Hippocampal formation (tissue), 2 donors: ENCODE measurements at regions not wholly inside any gene's neighbourhood (a gene's known extent, or its start where the extent isn't known, plus 50 kb on each side); places are given as distances from the start of the nearest gene placed in this dataset.

Experiments
- DNase-seq, 2 donors: peaks; one replicate each; lab custom pipeline; 2025; lab: John Stamatoyannopoulos, UW

DNA sequence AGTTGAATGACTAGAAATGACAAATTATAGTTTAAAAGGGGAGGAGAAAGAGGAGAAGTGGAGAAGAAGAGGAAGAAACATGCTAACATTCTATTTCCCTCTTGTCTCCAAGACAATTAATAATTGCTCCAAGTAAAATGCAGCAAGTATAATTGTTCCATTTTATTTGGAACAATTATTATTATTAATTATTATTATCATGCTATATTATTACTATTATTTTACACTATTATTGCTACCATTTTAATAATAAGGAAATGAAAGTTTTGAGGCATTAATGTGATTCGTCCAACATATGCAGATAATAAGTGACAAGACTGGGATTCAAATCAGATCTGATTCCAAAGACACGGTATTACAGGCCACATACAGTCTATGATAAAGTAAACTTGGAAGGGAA lies 293.6 kb upstream of the ZC3H12C start:
- DNase-seq, result no peak

DNA sequence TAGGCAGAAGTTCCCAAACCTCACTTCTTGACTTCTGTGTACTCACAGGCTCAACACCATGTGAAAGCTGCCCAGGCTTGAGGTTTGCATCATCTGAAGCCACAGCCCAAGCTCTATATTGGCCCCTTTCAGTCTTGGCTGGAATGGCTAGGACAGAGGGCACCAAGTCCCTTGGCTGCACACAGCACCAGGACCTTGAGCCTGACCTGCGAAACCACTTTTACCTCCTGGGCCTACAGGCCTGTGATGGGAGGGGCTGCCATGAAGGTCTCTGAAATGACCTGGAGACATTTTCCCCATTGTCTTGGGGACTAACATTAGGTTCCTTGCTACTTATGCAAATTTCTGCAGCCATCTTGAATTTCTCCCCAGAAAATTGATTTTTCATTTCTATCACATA lies 288.3 kb upstream of the ZC3H12C start:
- no peak for DNase-seq

DNA sequence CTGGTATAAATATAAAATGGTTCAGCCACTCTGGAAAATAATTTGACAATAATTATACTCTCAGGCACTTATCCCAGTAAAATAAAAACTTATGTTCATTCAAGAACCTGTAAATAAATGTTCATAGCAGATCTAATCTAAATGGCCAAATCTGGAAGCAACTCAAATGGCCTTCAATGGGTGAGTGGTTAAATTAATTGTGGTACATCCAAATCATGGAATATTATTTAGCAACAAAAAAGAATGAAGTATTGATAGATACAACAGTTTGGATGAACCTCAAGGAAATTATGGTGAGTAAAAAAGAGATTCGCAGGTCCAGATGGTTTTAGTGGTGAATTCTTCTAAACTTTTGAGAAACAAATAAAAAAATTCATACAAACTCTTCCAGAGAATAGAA lies 287.0 kb upstream of the ZC3H12C start:
- no peak for DNase-seq

DNA sequence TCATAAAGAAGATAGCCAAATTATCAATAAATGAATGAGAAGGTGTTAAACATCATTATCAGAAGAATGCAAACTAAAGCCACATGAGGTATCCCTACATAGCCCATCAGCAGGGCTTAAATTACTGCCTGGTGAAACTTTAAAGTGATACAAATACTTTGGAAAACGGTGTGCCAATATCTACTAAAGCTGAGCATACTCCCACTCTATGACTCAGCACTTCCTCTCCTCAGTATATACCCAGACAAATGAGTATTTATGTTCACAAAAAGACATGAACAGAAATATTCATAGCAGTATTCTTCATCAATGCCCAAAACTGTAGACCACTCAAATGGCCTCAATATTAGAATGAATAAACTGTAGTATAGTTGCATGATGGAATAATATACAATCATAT lies 284.6 kb upstream of the ZC3H12C start:
- no peak for DNase-seq

DNA sequence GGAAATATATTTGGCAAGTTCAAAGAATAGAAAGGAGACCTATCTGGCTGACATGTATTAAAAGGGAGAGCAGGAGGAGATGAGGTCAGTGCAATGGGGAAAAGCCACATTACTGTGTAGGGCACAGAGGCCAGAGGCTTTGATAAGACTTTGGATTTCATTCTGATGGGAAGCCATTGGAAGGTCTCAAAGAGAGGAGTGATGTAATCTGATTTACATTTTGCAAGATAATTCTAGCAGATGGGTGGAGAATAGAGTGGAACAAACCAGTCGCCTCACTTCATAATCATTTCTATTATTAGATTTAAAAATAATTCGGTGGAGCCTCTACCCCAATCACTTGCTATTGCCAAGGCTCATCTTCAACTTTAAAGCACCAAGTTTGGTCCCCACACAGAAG lies 278.4 kb upstream of the ZC3H12C start:
- no peak for DNase-seq

DNA sequence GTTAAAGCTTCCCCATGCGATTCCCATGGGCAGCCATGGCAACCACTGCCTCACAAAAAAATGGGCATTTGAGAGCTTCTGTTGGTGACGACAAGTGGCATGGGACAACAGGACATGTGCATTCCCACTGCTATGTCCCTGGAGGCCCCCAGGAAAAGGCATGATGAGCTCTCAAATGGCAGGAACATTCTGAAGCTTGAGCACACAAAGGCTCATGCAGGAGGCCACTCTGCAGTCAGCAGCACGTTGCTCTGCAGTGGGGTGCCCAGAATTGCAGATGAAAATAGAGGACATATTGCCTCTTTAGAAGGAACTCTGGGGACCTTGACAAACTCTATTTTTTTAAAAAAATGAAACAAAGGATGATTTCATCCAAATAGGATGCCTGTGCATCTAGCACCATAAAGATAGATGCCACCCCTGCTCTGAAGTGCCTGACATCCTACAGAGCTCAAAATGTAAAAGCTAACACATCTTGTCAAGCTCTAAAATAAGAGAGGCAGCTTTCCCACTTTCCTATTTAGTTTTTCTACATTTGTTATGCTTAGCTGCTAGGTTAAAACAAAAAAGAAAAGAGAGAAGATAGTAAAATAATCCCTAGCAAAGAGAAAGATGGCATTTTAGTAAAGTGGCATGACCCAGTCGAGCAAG lies 277.6 kb upstream of the ZC3H12C start:
- no peak for DNase-seq

DNA sequence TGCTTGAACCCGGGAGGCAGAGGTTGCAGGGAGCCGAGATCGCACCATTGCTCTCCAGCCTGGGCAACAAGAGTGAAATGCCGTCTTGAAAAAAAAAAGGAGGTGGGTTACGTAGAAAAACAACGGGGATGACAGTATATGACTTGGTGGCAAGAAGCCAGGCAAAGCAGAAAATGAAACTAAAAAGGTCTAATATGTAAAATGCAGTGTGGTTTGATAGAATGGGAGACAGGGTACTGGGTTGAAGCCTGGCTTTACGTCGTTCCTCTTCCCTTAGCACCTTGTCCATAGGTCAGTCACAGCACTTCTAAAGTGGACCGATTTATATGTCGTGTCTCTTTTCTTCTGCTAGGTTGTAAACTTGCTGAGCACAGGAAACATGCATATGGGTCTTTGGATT lies 274.9 kb upstream of the ZC3H12C start:
- no peak for DNase-seq

DNA sequence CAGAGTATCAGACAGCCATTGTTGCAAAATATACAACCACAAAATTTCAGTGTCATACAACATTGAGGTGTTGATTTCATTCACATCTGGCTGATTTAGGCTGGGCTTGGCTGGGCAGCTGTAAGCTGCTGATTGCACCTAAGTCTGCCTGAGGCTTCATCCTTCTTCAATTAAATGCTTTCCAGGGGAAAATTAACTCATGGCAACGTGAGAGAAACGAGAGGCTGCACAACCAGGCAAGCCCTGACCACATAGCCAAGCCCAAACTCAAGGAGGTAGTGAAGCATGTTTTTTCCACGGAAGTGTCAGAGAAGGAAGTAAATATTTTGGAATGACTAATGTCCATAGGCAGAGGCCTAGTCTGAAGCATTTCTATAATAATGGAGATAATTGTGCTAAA lies 273.8 kb upstream of the ZC3H12C start:
- DNase-seq, result no peak

DNA sequence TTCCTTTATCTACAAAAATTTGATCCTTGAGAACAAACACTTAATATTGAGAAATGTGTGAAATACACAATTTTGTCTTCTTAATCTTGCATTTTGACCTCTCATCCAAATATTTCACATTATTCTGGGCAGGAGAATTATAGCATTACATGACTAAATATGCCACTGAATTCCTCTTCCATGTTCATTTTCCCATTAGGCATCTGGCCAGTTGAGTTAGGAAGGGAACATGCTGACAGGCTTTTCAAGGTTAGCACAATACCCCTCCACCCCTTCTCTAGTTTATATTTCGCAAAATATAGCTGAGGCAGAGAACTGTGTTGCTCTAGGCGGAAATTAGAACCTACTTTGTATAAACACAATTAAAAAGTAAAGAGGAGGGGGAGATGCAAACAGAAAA lies 271.7 kb upstream of the ZC3H12C start:
- DNase-seq, result no peak

DNA sequence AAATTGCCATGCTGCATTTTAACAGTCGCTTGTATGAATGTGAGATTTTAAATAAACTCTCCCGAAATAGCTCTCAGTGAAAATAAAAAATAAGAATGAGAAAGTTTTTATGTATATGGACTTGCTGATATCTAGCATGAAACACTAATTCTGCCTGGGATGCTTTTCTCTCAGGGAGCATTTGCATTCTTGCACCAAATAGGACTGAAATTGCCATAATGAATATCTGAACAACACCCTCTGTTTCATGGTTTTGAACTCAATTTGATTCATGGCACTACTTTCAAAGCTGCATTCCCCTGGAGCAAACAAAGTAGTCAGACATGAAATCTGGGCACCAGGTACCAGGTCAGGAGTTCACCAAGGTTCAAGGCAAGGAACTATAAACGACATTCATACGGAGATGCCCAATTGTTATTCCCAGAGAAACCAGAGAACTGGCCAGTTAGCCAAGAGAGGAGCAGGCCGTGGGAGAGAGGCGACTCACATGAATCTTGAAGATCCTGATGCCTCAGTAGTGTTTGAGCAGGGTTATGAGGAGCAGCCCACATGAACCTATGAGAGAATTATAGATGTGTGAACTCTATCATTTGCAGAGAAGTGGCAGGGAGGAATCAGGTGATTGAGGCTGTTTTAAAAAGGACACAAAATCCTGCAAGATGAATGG lies 270.6 kb upstream of the ZC3H12C start:
- no peak for DNase-seq

DNA sequence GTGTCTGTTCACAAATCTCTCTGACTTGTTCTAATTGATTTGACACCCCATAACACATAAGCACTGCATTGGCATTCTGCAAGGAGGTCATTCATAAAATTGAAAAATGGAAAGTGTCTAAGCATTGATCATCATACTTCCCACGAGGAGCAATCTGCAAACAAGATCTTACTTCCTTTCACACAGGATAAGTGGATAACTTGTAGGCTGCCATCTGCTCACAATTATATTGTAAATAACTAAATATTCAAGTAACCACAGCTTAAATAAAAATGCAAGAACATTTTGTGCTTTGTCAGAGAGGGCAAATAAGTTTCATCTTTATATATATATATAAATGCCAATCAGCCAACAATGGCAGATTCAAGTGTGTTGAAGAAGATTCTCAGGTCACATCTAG lies 264.8 kb upstream of the ZC3H12C start:
- no peak for DNase-seq

DNA sequence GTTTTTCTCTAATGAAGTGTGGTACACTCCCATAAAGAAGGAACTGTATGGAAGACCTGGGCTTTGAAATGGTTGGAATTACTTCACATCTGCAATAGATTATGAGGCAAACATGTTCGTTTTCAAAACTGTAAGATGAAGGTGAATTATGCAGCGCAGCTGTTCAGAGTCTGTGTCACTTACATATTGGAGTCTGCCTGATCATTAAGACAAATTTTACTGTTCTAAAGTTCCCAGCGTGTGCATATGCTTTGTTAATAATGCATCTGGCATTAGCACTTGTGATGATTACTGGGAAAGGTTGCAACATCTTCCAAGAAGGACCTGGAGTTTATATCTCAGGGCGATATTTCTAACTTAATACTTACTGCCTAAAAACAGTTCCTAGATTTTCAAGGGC lies 255.2 kb upstream of the ZC3H12C start:
- DNase-seq, result no peak

DNA sequence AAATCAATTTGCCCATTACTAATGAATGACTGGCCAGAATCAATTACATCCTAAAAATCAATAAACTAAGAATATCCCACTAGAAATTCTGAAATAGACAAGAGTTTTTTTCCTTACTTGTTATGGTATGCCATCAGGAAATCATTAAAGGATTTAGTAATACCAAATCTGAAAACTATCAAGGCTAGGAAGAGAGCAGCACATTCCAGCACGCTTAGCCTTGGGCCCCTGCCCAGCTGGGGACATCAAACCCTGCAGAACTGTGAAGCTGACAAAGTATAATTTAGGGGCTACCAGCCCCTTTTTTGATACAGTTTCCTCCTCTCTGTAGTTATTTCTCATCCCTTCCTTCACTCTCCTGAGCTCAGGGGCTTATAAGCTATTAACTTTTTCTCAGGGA lies 247.8 kb upstream of the ZC3H12C start:
- DNase-seq, result no peak

DNA sequence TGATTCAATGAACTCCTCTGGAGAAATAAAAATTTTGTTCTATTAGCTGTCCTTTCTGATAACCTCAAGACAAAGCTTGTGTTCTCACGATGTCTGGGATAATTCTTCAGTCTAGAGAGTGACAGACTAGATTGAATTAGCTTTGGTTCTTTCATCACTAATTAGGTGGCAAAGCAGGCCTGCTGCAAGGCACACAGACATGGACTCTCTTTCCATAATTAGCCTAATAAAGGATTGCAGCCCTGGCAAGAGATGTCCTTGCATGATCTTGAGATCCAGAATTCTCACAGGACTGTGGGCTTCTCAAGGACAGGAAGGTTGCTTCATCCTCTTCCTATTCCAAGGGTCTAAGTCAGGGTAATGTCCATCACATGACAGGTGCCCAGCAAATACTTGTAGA lies 245.6 kb upstream of the ZC3H12C start:
- DNase-seq, result no peak

DNA sequence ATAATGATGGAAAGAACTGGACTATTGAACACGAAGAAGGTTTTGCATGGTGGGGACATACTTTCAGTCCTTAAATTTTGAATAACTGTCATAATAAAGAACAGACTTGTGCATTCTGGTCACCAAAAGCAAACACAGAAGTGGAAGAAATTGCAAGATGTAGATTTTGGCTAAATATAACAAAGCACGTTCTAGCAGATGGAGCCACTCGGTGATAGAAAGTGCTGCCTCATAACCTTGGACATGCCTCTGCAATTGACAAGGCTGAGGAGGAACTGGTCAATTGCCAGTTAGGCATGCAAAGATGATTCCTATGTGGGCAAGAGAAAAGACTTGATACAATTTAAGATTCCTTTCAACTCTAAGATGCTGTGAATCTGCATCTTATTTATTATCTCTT lies 244.1 kb upstream of the ZC3H12C start:
- no peak for DNase-seq

DNA sequence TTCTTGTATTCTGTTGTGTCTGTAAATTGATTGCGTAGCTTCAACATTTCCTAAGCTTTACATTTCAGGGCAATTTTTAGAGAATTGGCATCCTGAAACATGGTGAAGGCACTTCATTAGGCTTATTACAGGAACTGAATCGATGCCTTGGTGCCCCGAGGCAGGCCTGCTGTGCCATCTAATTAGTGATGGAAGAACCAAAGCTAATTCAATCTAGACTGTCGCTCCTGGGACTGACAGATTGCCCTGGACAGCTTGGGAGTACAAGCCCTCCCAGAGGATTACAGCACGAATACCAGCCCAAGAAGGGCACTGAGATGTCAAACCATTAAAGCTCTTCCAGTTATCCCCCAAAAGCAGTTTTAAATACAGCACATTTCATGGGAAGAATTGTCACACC lies 243.2 kb upstream of the ZC3H12C start:
- no peak for DNase-seq

DNA sequence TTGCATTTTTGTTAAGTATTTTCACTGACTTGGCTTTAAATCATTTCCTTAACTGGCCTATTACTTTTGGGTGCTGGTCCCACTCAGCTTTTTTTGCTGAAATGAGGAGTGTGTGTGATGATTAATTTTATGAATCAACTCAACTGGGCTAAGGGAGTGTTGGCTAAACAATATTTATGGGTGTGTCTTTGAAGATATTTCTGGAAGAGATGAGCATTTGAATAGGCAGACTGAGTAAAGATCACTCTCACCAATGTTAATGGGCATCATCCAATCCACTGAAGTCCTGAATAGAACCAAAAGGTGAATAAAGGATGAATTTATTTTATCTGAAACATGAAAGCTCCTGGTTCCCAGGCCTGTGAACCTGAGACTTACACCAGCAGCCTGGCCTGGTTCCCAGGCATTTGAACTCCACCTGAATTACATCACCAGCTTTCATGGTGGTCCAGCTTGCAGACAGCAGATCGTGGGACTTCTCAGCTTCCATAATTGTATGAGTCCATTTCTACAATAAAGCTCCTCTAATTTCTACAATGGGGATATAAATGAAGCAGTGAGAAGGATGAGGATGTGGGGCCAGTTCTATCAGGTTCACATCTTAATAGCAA lies 241.3 kb upstream of the ZC3H12C start:
- no peak for DNase-seq

DNA sequence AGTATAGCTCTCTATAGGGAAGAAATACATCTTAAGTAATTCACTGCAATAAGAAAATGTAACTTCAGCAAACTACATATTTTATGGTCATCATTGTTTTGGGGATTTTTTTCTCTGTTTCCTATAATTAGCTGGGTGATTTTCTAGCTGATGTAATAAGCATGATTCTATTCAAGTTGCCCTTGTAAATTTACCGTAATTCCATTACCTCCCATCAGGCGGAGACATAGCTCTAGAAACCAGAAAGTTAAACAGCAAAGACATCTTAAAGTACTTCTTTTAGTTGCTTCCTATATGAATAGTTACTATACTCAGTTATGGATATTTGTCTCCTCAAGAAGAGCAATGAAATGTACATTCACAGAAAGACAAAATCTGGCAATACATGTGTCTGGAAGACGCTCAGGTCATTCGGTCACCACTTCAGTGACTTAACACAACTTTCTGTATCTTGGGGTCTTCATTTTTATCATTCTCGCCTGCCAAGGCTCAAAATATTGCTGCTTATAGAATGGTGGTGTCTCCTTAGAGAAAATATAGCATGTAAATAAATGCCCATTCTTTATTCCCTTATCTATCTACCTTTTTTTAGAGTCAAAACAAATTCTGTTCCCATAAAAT lies 239.9 kb upstream of the ZC3H12C start:
- no peak for DNase-seq

DNA sequence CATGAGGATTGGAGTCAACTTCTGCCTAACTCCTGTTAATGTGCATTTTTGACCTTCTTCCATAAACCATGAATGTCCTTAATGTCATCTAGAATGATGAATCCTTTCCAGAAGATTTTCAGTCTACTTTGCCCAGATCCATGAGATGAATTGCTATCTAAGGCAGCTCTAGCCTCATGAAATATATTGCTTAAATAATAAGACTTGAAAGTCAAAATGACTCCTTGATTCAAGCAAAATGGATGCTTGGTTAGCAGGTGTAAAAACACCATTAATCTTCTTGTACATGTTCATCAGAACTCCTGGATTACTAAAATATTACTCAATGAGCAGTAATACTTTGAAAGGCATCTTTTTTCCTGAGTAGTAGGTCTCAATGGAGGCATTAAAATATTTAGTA lies 238.5 kb upstream of the ZC3H12C start:
- DNase-seq, result no peak

DNA sequence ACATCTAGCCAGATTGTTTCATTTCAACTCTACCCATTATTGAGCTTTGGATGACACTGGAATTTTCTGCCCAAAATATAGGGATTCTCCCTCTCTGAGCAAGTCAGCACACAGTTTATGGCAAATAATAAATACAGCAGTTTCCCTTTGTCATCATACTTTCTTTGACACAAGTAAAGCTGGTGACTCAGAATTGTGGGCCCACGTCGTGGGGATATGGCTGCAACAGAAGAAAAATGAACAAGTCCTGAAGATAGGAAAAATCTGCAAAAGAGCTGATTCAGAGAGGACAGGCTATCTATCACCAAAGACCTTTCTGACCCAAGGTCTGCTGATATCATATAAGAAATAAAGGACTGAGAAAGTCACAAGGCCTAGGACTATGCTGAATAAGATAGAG lies 236.3 kb upstream of the ZC3H12C start:
- DNase-seq, result no peak

DNA sequence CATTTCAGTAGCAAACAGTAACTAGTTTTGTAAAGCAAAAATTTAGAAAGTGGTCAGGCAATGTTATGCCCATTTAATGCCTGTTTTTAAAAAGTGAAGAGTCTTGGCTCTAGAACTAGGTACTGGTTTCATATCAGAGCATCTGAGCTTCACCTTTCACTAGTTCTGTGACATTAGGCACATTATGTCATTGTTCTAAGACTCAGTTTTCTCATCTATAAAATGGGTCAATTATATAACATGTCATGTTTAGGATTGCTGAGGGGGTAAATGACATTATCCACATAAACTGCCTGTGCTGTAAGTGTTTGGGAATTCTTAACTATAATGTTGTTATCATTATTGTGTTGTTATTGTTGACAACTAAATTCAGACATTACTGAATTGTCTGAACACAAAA lies 235.6 kb upstream of the ZC3H12C start:
- no peak for DNase-seq

DNA sequence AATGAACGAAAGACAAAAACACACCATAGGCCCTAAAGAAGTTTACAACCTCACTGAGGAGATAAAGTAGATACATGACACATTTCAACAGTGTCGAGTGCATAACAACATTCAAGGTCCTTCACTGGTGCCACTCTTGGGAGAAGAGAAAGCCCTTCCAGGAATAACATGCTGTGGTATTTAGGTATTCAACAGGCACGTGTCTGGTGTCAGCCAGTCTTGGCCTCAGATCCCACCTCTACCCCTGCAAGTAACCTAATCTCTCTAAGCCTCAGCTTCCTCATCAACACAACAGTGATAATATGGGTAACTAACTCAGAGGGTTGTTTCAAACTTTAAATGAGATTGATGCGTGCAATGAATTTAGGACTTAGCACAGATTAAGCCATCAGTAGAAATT lies 235.0 kb upstream of the ZC3H12C start:
- no peak for DNase-seq

DNA sequence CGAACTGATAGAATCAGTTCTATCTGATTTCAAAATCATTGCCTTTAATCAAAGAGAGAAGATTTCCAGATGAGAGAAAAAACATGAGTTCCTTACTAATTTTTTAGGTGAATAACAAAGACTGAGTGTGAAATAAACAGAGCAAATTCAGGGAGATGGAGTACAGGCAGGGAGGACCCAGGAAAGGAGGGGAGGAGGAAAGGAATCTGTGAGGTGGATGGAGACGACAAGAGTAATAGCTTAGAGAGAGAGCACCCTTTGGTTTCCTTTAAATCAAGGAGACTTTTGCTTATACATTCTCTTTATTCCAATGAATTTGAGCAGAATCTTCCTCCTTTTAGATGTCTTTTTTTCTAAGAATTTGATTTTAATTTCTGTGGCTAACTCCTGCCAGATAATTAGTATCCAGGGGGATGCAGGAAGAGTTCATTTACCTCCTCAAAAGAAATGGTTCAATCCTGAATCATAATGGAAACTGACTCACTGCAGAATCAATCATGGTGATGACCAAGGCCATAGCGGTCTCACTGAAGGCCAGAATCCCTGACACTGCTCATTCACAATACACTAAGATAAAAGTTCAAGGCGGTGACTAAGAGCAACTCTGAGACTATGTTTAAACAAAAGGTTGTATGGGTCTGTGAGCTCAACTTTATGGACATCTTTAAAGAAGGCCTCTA lies 234.0 kb upstream of the ZC3H12C start:
- no peak for DNase-seq
